ENCODE measurements at regions not wholly inside any gene's neighbourhood (a gene's known extent, or its start where the extent isn't known, plus 50 kb on each side); places are given as distances from the start of the nearest gene placed in this dataset.

DNA sequence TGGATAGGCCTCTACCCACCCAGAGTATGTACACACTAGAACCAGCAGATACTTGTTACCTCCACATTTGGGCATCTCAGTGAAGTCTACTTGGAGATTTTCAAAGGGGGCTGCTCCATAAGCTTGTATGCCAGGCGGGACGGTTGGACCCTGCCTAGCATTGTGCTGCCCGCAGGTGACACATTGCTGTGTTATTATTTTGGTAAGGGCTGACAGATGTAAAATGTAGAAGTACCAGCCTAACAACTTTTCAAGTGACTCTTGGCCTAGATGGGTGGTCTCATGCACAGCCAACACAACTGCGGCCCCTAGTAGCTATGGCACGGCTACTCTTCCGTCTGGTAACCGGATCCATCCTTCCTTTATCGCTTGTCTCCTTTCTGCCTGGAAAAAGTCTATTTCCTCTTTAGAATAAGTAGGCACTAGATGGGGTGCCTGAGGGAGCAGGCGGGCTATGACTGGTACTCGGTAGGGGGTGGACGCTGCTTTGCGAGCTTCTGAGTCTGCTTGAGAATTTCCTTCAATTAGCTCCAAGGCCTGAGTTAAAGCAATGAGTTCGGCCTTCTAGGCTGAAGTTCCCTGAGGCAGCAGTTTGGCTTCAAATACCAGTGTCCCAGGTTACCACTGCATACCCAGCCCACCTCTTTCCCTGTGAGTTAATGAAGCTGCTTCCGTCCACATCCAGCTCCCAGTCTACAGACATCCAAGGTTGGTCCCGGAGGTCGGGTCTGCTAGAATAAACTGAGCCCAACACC, 405.3 kb downstream of the TGFB2 start:
- ChIA-PET POLR2A (no interaction called here), CTCF (no interaction called here)

DNA sequence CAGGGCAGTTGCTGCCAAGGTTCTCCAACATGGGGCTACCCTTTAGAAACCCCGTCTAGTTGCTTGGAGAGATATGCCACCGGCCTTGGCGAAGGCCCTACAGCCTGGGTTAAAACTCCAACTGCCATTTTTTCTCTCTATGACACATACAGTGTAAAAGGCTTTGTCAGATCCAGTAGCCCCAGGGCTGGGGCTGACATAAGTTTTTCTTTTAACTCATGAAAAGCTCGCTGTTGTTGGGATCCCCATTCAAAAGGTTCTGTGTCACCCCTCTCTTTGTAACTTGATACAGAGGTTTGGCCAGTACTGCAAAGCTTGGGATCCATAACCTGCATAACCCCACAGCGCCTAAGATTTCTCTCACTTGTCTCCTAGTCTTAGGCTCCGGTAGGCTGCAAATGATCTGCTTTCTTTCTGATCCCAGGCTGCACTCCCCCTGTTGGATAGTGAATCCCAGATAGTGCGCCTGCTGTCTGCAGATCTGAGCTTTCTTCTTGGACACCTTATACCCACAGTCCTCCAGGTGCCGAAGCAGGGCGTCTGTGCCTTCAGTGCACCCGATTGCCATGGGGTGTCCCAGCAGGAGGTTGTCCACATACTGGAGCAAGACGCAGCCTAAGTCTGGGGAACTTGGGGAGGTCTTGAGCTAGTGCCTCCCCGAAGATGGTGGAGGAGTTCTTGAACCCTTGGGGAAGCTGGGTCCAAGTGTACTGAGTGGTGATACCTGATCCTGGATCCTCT, 406.2 kb downstream of the TGFB2 start:
- ChIA-PET CTCF (no interaction called here), POLR2A (no interaction called here)

- CTCF ChIA-PET, result no interaction called here
Observed at GRCh38 chr1:218752126-218752525, 407.0 kb downstream of the TGFB2 start.

GRCh38 chr1:218754477-218754876, 409.3 kb downstream of the TGFB2 start:
- POLR2A ChIA-PET, result no interaction called here
- CTCF ChIA-PET, result no interaction called here

More at GRCh38 chr1:218752126-218752525, 407.0 kb downstream of the TGFB2 start:
- POLR2A ChIA-PET, result no interaction called here

GRCh38 chr1:218755128-218755527, 410.0 kb downstream of the TGFB2 start:
- POLR2A ChIA-PET, result no interaction called here
- CTCF ChIA-PET, result no interaction called here

DNA sequence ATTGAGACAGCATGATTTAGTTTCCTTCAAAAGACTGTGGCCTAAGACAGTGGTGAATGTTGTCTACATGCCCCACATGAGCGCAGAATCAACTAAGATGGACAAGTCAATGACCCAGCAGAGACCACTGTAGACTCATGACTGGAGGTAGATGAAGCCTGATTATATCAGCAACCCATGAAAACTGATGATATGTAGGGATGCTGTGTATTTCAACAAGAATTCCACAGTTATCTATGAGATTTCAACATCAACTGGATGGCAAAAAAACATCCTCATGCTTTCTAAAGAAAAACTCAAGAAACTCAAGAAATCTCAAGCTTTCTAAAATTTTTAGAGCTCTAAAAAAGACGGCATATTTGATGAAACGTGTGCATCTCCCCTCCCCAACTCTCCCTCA, 413.9 kb upstream of the LYPLAL1 start:
- POLR2A ChIA-PET, result no interaction called here
- CTCF ChIA-PET, result no interaction called here

- CTCF ChIA-PET, result no interaction called here
Observed at GRCh38 chr1:218760601-218761570, 412.8 kb upstream of the LYPLAL1 start.

DNA sequence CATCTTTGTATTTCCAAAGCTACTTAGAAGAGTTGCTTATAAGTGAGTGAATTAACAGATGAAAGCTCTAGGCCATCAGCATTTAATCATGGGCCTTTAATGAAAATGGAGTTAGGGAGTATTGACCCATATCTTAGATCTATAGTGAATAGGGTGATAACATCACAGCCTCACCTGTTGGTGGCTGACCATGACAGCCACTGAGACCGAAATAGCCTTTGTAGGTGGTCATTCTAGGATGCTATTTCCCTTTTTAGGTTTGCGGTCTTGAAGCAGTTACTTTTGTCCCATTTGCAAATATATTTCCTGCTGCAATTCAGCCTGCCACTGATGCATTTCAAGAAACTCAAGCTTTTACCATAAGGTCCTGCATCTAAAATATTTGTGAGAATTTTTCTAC, 410.1 kb upstream of the LYPLAL1 start:
- ChIA-PET POLR2A (no interaction called here), CTCF (no interaction called here)

More at GRCh38 chr1:218760601-218761570, 412.8 kb upstream of the LYPLAL1 start:
- POLR2A ChIA-PET, result no interaction called here

GRCh38 chr1:218765753-218766152, 407.9 kb upstream of the LYPLAL1 start:
- ChIA-PET CTCF (no interaction called here), POLR2A (no interaction called here)

GRCh38 chr1:218771931-218772330, 401.7 kb upstream of the LYPLAL1 start:
- CTCF ChIA-PET, result no interaction called here
- POLR2A ChIA-PET, result no interaction called here

DNA sequence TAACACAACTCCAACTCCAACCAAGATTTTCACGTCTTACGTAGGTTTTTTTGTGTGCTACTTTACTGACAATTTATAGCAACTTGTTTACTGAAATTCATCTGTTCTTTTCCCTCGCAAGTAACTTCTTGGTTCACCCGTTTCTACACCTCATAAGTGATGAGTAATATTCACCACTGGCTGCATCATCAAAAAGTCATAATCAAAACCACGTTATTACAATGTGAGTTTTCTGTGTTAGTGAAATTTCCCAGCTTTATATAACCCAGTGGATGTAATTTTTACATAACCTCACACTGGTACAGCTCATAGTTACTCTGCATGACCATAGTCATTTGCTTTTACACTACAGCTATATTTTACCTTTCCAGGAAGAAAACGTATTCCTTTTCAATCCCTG, 401.1 kb upstream of the LYPLAL1 start:
- CTCF ChIA-PET, result no interaction called here
- POLR2A ChIA-PET, result no interaction called here

GRCh38 chr1:218775501-218776021, 398.1 kb upstream of the LYPLAL1 start:
- CTCF ChIA-PET, result no interaction called here
- POLR2A ChIA-PET, result no interaction called here

GRCh38 chr1:218778257-218779126, 395.2 kb upstream of the LYPLAL1 start:
- POLR2A ChIA-PET, result no interaction called here
- CTCF ChIA-PET, result no interaction called here

DNA sequence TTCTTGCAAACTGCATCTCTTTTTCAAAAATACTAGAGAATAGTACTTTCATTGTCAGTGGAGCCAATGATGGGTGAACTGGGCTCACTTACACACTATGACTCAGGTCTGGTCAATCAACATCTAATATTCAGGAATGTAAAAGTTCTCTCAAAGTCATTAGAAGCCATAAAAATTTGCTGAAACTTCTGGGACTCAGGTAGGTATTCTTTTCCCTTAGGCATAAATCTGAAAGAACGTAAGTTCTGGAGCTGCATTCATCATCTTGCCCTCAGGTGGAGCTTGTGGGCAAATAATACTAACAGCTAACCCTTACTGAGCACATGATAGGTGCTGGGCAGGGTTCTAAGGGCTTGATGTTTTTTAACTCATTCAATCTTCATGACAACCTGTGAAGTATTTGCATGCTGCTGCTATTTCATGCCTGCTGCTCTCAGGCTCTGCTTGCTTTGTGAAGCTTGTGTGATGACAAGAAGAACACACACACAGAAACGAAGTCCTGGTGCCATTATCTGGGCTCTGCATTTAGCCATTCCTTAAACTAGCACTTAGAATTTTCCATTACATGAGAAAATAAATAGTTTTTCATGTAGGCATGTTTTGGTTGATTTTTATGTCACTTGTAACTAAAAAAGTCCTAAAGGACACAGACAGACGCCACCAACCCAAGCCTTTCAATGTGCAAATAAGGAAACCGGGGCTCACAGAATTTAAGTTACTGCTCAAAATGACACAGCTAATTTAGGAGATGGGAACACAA, 394.2 kb upstream of the LYPLAL1 start:
- POLR2A ChIA-PET, result no interaction called here
- CTCF ChIA-PET, result no interaction called here

- CTCF ChIA-PET, result no interaction called here
- POLR2A ChIA-PET, result no interaction called here
Observed at GRCh38 chr1:218783131-218783530, 390.5 kb upstream of the LYPLAL1 start.

DNA sequence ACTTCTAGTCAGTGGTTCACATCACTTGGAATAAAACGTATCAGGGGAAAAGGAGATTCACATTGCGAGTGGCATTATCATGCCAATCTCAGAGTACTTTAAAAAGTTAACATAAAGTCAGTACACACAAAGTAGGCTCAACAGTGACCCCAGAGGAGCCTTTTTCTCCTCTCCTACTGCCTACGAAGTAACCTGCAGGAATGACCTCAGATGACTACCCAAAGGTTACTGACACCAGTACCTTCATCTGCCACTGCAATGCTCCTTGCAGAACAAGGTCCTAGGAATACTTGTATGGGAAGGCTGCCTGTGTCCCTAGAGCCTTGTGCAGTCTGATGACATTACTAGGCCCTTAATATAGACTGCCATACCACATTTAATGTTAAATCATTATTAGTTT, 389.8 kb upstream of the LYPLAL1 start:
- POLR2A ChIA-PET, result no interaction called here
- CTCF ChIA-PET, result no interaction called here

- CTCF ChIA-PET, result no interaction called here
- POLR2A ChIA-PET, result no interaction called here
Observed at GRCh38 chr1:218785928-218786327, 387.8 kb upstream of the LYPLAL1 start.

- CTCF ChIA-PET, result no interaction called here
Observed at GRCh38 chr1:218787826-218788225, 385.9 kb upstream of the LYPLAL1 start.

DNA sequence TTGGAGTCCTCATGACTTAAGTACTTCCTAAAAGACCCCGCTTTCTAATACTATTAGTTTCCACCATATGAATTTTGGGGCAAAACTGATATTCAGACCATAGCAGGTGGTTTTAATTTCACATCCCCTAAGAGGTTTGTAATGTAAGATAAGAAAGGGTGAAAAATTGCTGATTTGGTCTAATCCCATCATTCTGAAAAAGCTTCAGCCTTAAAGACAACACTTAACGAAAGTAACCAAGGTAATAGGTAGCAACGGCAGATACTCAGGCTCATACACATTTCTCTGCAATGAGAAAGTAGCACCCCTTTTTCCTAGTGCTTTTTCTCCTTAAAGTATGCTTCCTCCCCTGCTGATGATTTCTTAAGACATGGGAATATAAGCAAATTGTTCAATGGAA, 376.9 kb upstream of the LYPLAL1 start:
- ChIA-PET CTCF (no interaction called here), POLR2A (no interaction called here)

More at GRCh38 chr1:218787826-218788225, 385.9 kb upstream of the LYPLAL1 start:
- POLR2A ChIA-PET, result no interaction called here

Data from activated CD8-positive, alpha-beta memory T cell treated with anti-CD3 and anti-CD28 coated beads for 36 hours (primary cell).